Psoas muscle (tissue), 7 donors: ENCODE measurements at regions not wholly inside any gene's neighbourhood (a gene's known extent, or its start where the extent isn't known, plus 50 kb on each side); places are given as distances from the start of the nearest gene placed in this dataset.

ENCODE experiments used
- ATAC-seq, 4 donors: fragments of 200-7000 bp; cut with Tn5 transposase; one replicate each; pipeline ENCODE4 v1.9.1; 2020; ENCODE audit warnings: moderate library complexity in 3 of 4, mild to moderate bottlenecking in 2 of 4
- DNase-seq, 2 donors: peaks; one replicate each; pipeline ENCODE4 v3.0.0-alpha.2; 2020
- H3K27ac ChIP-seq: fragments of 200-600 bp; one replicate; pipeline ENCODE4 v1.8.0; 2022
- H3K27me3 ChIP-seq, 3 donors: fragments of 200-600 bp in 1 of 3; one replicate each; pipeline versions ENCODE4 v1.6.1 to v1.8.0; 2013 to 2022; ENCODE audit warnings: low read length in 2 of 3, mild to moderate bottlenecking in 2 of 3, moderate library complexity in 1 of 3; ENCODE audit not compliant: insufficient read depth in 3 of 3
- H3K36me3 ChIP-seq, 2 donors: fragments of 200-600 bp in 1 of 2; one replicate each; pipeline versions ENCODE4 v1.6.1 to v1.8.0; 2013 to 2022; ENCODE audit warnings: low read depth in 1 of 2, mild to moderate bottlenecking in 1 of 2, moderate library complexity in 1 of 2; ENCODE audit not compliant: insufficient read depth in 1 of 2
- H3K4me1 ChIP-seq: fragments of 200-600 bp; one replicate; pipeline ENCODE4 v1.8.0; 2022
- H3K4me3 ChIP-seq: fragments of 200-600 bp; one replicate; pipeline ENCODE4 v1.8.0; 2022; ENCODE audit warnings: mild to moderate bottlenecking
- H3K9me3 ChIP-seq: fragments of 200-600 bp; one replicate; pipeline ENCODE4 v1.8.0; 2022
- CTCF ChIP-seq: fragments of 200-600 bp; IDR thresholded peaks from one replicate; pipeline ENCODE4 v1.8.0; 2022; ENCODE audit warnings: antibody characterized with exemption
- WGBS, 3 donors: extraction: QIAGEN DNeasy Blood & Tissue Kit; methylation state at CpG; one replicate each; pipeline versions ENCODE4 v1.1.6 to v1.1.7; 2013; 5-methylcytosine and 5-hydroxymethylcytosine counted together
- intact Hi-C, 2 donors: fragments of 100-400 bp; cut with DNase I; formaldehyde crosslinking; loops; one replicate each; pipeline versions ENCODE4 v1.11.0 to v1.14.2; 2022
- donor health status: healthy with polysubstance abuse.
- donor health status: DM: no; HTN: no; CAD: no; lungs with moderate emphysema.
- donor health status: Bipolar disorder and iron deficiency.
- donor health status: healthy.
- donor health status: DM: yes; HTN: yes; CAD: no.
- donor health status: DM: no; HTN: no; CAD: no.
- donor health status: DM: yes; HTN: yes; CAD: no.

- Histone ChIP-seq H3K36me3 (no peaks in the 10 kb centered on the region), H3K4me3 (no peak overlapping the region), H3K27me3 (no peaks in the 10 kb centered on the region), H3K9me3 (peaks cover 10% of the 10 kb centered on the region), H3K27ac (no peak overlapping the region), H3K4me1 (no peaks in the 10 kb centered on the region)
- ATAC-seq (no peak), DNase-seq (no peak)
- no peak for TF ChIP-seq CTCF
- intact Hi-C loops = no loop called here
Observed at GRCh38 chr7:22618528-22618927, 108.5 kb upstream of the IL6 start.

GRCh38 chr7:22617166-22617565, 109.8 kb upstream of the IL6 start:
- Histone ChIP-seq H3K9me3 (peaks cover 10% of the 10 kb centered on the region), H3K4me3 (no peak overlapping the region), H3K36me3 (no peaks in the 10 kb centered on the region), H3K4me1 (no peaks in the 10 kb centered on the region), H3K27me3 (no peaks in the 10 kb centered on the region), H3K27ac (no peak overlapping the region)
- no peak for DNase-seq
- no peak for ATAC-seq
- WGBS, 3 donors = 76 to 87% (median 86%) methylated on average over 4 of the region's 4 CpGs
- no peak for TF ChIP-seq CTCF
- intact Hi-C loops = no loop called here

DNA sequence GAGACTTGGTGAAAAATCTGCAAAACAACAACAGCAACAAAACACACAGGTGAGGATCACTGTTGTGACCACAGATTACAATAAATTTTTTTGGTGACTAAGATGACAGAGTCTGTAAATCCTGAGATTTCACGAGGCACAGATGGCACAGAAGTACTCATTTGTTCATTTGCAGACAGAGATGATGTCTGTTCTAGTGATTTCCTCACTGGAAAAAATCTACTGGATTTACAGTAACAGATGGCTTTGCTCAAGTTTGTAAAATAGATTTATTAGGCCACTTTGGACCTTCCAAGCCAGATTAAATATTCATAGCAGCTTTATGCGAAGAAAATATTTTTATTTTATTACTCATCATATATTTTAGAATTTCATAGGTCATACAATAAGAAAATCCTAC, 113.5 kb upstream of the IL6 start:
- Histone ChIP-seq H3K27ac (no peak overlapping the region), H3K36me3 (no peaks in the 10 kb centered on the region), H3K4me3 (no peak overlapping the region), H3K9me3 (peaks cover 10% of the 10 kb centered on the region), H3K27me3 (peaks cover 0 to 2% (median 0%) of the 10 kb centered on the region in 3 donors), H3K4me1 (no peaks in the 10 kb centered on the region)
- no peak for ATAC-seq
- no peak for TF ChIP-seq CTCF
- 60 to 72% (median 62%) methylated on average over 2 of the region's 2 CpGs for WGBS, 3 donors
- DNase-seq = no peak
- intact Hi-C loops = no loop called here

GRCh38 chr7:22612776-22613175, 112.8 kb upstream of the STEAP1B start:
- WGBS, 3 donors = 69 to 88% (median 75%) methylated on average over 2 of the region's 2 CpGs
- Histone ChIP-seq H3K4me1 (no peaks in the 10 kb centered on the region), H3K4me3 (no peak overlapping the region), H3K27me3 (peaks cover 0 to 2% (median 0%) of the 10 kb centered on the region in 3 donors), H3K36me3 (no peaks in the 10 kb centered on the region), H3K9me3 (peaks cover 2% of the 10 kb centered on the region), H3K27ac (no peak overlapping the region)
- no peak for ATAC-seq
- TF ChIP-seq CTCF = no peak
- intact Hi-C loops = no loop called here
- DNase-seq = no peak

GRCh38 chr7:22611758-22612079, 111.7 kb upstream of the STEAP1B start:
- H3K9me3 ChIP-seq = no peaks in the 10 kb centered on the region
- H3K36me3 ChIP-seq = no peaks in the 10 kb centered on the region
- H3K27me3 ChIP-seq = peaks cover 0 to 2% (median 0%) of the 10 kb centered on the region in 3 donors
- H3K4me1 ChIP-seq = no peaks in the 10 kb centered on the region
- no peak for TF ChIP-seq CTCF
- ATAC-seq (no peak), DNase-seq (no peak)
- 84 to 89% (median 88%) methylated on average over 4 of the region's 4 CpGs for WGBS, 3 donors
- H3K27ac ChIP-seq = no peak overlapping the region
- intact Hi-C loops = no loop called here
- H3K4me3 ChIP-seq = no peak overlapping the region
